Mesothelial cell of epicardium (in vitro differentiated cells): ENCODE measurements at regions not wholly inside any gene's neighbourhood (a gene's known extent, or its start where the extent isn't known, plus 50 kb on each side); places are given as distances from the start of the nearest gene placed in this dataset.
"Not testable (repeated sequence)": the region's sequence is repeated elsewhere in the genome, so short reads cannot be mapped to it uniquely, and the experiment has no call there.

Experiments used
- DNase-seq, 2 experiments: peaks; one replicate each; pipeline ENCODE4 v3.0.0; 2021; ENCODE audit warnings: low spot score in 2 of 2; ENCODE audit not compliant: unreplicated experiment in 2 of 2
- H3K27ac Mint-ChIP-seq: 2 replicates; pipeline ENCODE4 v1.8.0; 2021; ENCODE audit warnings: mixed read lengths
- H3K27me3 Mint-ChIP-seq: 2 replicates; pipeline ENCODE4 v1.8.0; 2021; ENCODE audit warnings: low read depth, mixed read lengths
- H3K36me3 Mint-ChIP-seq: 2 replicates; pipeline ENCODE4 v1.8.0; 2021; ENCODE audit warnings: mixed read lengths
- H3K4me1 Mint-ChIP-seq: 2 replicates; pipeline ENCODE4 v1.8.0; 2021; ENCODE audit warnings: mixed read lengths
- H3K4me3 Mint-ChIP-seq: 2 replicates; pipeline ENCODE4 v1.8.0; 2021; ENCODE audit warnings: mild to moderate bottlenecking, moderate library complexity, mixed read lengths
- H3K9me3 Mint-ChIP-seq: 2 replicates; pipeline ENCODE4 v1.8.0; 2021; ENCODE audit warnings: mixed read lengths
- CTCF ChIP-seq: fragments of 200-600 bp; sonication (generic); IDR thresholded peaks from one replicate; pipeline ENCODE4 v1.5.0; 2021; ENCODE audit warnings: antibody characterized with exemption; ENCODE audit not compliant: unreplicated experiment

- DNase-seq: no peak
- Mint-ChIP-seq H3K9me3 (peaks cover 7% of the 10 kb centered on the region), H3K27me3 (no peaks in the 10 kb centered on the region), H3K4me1 (peaks cover 23% of the 10 kb centered on the region), H3K27ac (no peak overlapping the region), H3K36me3 (no peaks in the 10 kb centered on the region), H3K4me3 (no peak overlapping the region)
- no peak for TF ChIP-seq CTCF
These were observed 746.9 kb downstream of the SLC4A3 start for GRCh38 chr2:220374282-220374681.

- DNase-seq: no peak
- TF ChIP-seq CTCF: no peak
- Mint-ChIP-seq H3K4me1 (peaks cover 19% of the 10 kb centered on the region), H3K27ac (no peak overlapping the region), H3K9me3 (peaks cover 29% of the 10 kb centered on the region), H3K27me3 (no peaks in the 10 kb centered on the region), H3K36me3 (peaks cover 10% of the 10 kb centered on the region), H3K4me3 (no peak overlapping the region)
These were observed 750.2 kb downstream of the SLC4A3 start for GRCh38 chr2:220377482-220378155.

GRCh38 chr2:220387758-220388157, 760.3 kb downstream of the SLC4A3 start:
- Mint-ChIP-seq H3K36me3 (peaks cover 13% of the 10 kb centered on the region), H3K9me3 (peaks cover 34% of the 10 kb centered on the region)
- not testable (repeated sequence) for H3K27ac Mint-ChIP-seq, DNase-seq, H3K4me1 Mint-ChIP-seq, H3K4me3 Mint-ChIP-seq, H3K27me3 Mint-ChIP-seq

- Mint-ChIP-seq H3K27me3 (peaks cover 9% of the 10 kb centered on the region), H3K9me3 (peaks cover 6% of the 10 kb centered on the region), H3K27ac (no peak overlapping the region), H3K4me3 (no peak overlapping the region), H3K4me1 (no peaks in the 10 kb centered on the region), H3K36me3 (no peaks in the 10 kb centered on the region)
- TF ChIP-seq CTCF: no peak
- no peak for DNase-seq
These were observed 766.3 kb downstream of the SLC4A3 start for GRCh38 chr2:220393711-220394110.

GRCh38 chr2:220394433-220394832, 767.0 kb downstream of the SLC4A3 start:
- Mint-ChIP-seq H3K27ac (no peak overlapping the region), H3K4me1 (no peaks in the 10 kb centered on the region), H3K9me3 (no peaks in the 10 kb centered on the region), H3K27me3 (peaks cover 9% of the 10 kb centered on the region), H3K4me3 (no peak overlapping the region), H3K36me3 (no peaks in the 10 kb centered on the region)
- no peak for DNase-seq
- TF ChIP-seq CTCF: no peak

- TF ChIP-seq CTCF: no peak
- H3K27ac Mint-ChIP-seq: no peak overlapping the region
- no peak for DNase-seq
- H3K27me3 Mint-ChIP-seq: peaks cover 7% of the 10 kb centered on the region
- no peak overlapping the region for H3K4me3 Mint-ChIP-seq
- H3K36me3 Mint-ChIP-seq: no peaks in the 10 kb centered on the region
- H3K9me3 Mint-ChIP-seq: peaks cover 7% of the 10 kb centered on the region
- no peaks in the 10 kb centered on the region for H3K4me1 Mint-ChIP-seq
These were observed 768.9 kb downstream of the SLC4A3 start for GRCh38 chr2:220396287-220396686.
